ENCODE measurements at regions not wholly inside any gene's neighbourhood (a gene's known extent, or its start where the extent isn't known, plus 50 kb on each side); places are given as distances from the start of the nearest gene placed in this dataset.

- no peak for DNase-seq
Measured at GRCh38 chr6:139846538-139847456, 472.3 kb upstream of the CITED2 start.

- DNase-seq = no peak
Measured at GRCh38 chr6:139844907-139845306, 470.5 kb upstream of the CITED2 start.

- DNase-seq = no peak
Measured at GRCh38 chr6:139841794-139842215, 467.4 kb upstream of the CITED2 start.

- DNase-seq = no peak
Measured at GRCh38 chr6:139839506-139840156, 465.2 kb upstream of the CITED2 start.

- no peak for DNase-seq
Measured at GRCh38 chr6:139834232-139834631, 459.8 kb upstream of the CITED2 start.

GRCh38 chr6:139833592-139833991, 459.1 kb upstream of the CITED2 start:
- DNase-seq = no peak

GRCh38 chr6:139832493-139833305, 458.3 kb upstream of the CITED2 start:
- no peak for DNase-seq

- no peak for DNase-seq
Measured at GRCh38 chr6:139829576-139829975, 455.1 kb upstream of the CITED2 start.

GRCh38 chr6:139828751-139829519, 454.5 kb upstream of the CITED2 start:
- DNase-seq = no peak

- DNase-seq = no peak
Measured at GRCh38 chr6:139825935-139826374, 451.5 kb upstream of the CITED2 start.

GRCh38 chr6:139824864-139825263, 450.4 kb upstream of the CITED2 start:
- DNase-seq = no peak

GRCh38 chr6:139823808-139824126, 449.3 kb upstream of the CITED2 start:
- no peak for DNase-seq

- DNase-seq = no peak
Measured at GRCh38 chr6:139823099-139823807, 448.8 kb upstream of the CITED2 start.

- no peak for DNase-seq
Measured at GRCh38 chr6:139821676-139822223, 447.3 kb upstream of the CITED2 start.

- no peak for DNase-seq
Measured at GRCh38 chr6:139820210-139820609, 445.8 kb upstream of the CITED2 start.

- DNase-seq = no peak
Measured at GRCh38 chr6:139819776-139820175, 445.3 kb upstream of the CITED2 start.

GRCh38 chr6:139812939-139813338, 438.5 kb upstream of the CITED2 start:
- no peak for DNase-seq

- no peak for DNase-seq
Measured at GRCh38 chr6:139801571-139802321, 427.3 kb upstream of the CITED2 start.

GRCh38 chr6:139800837-139801236, 426.4 kb upstream of the CITED2 start:
- no peak for DNase-seq

- no peak for DNase-seq
Measured at GRCh38 chr6:139790527-139790926, 416.1 kb upstream of the CITED2 start.
